Mesenchymal stem cell (in vitro differentiated cells and primary cell): ENCODE measurements at regions not wholly inside any gene's neighbourhood (a gene's known extent, or its start where the extent isn't known, plus 50 kb on each side); places are given as distances from the start of the nearest gene placed in this dataset.

Experiments used
- DNase-seq: peaks from one replicate; pipeline ENCODE4 v3.0.0-alpha.2; 2013
- H2AFZ ChIP-seq: one replicate; pipeline ENCODE4 v1.6.1; 2013; ENCODE audit warnings: low read depth, mild to moderate bottlenecking, control low read depth, inconsistent platforms, low read length, moderate library complexity
- H2AK5ac ChIP-seq: 2 replicates; pipeline ENCODE4 v1.6.1; 2013; ENCODE audit warnings: low read length, moderate library complexity, mild to moderate bottlenecking, inconsistent platforms; ENCODE audit not compliant: severe bottlenecking
- H2BK120ac ChIP-seq: one replicate; pipeline ENCODE4 v1.6.1; 2013; ENCODE audit warnings: low read depth, mild to moderate bottlenecking, inconsistent platforms, low read length, moderate library complexity
- H2BK12ac ChIP-seq, 2 experiments: one replicate each; pipeline ENCODE4 v1.6.1; 2013; ENCODE audit warnings: inconsistent platforms in 2 of 2, low read length in 2 of 2, mild to moderate bottlenecking in 2 of 2, moderate library complexity in 2 of 2, control low read depth in 1 of 2
- H2BK15ac ChIP-seq: one replicate; pipeline ENCODE4 v1.6.1; 2013; ENCODE audit warnings: mild to moderate bottlenecking, low read depth, inconsistent platforms; ENCODE audit not compliant: poor library complexity, severe bottlenecking
- H2BK5ac ChIP-seq: 2 replicates; pipeline ENCODE4 v1.6.1; 2013; ENCODE audit warnings: low read depth, mild to moderate bottlenecking, low read length, control low read depth, inconsistent platforms; ENCODE audit not compliant: poor library complexity, severe bottlenecking
- H3K14ac ChIP-seq, 2 experiments: one replicate each; pipeline ENCODE4 v1.6.1; 2013; ENCODE audit warnings: inconsistent platforms in 2 of 2, low read length in 2 of 2, control low read depth in 1 of 2, mild to moderate bottlenecking in 1 of 2, moderate library complexity in 1 of 2
- H3K18ac ChIP-seq, 2 experiments: one replicate each; pipeline ENCODE4 v1.6.1; 2013; ENCODE audit warnings: inconsistent platforms in 2 of 2, low read length in 2 of 2, control low read depth in 1 of 2, low read depth in 1 of 2, mild to moderate bottlenecking in 1 of 2
- H3K23ac ChIP-seq, 2 experiments: one replicate each; pipeline ENCODE4 v1.6.1; 2013; ENCODE audit warnings: inconsistent platforms in 2 of 2, low read length in 2 of 2, mild to moderate bottlenecking in 2 of 2, moderate library complexity in 2 of 2, control low read depth in 1 of 2
- H3K27ac ChIP-seq: 2 replicates; pipeline ENCODE4 v1.5.1; 2013; ENCODE audit warnings: mild to moderate bottlenecking, moderate library complexity, low read length, control low read depth, inconsistent platforms; ENCODE audit not compliant: poor library complexity, severe bottlenecking
- H3K27me3 ChIP-seq, 2 experiments: 2 replicates each; pipeline versions ENCODE4 v1.6.1 to v1.7.0; 2013; ENCODE audit warnings: low read length in 2 of 2, mild to moderate bottlenecking in 2 of 2, moderate library complexity in 2 of 2, control low read depth in 1 of 2, inconsistent platforms in 1 of 2; ENCODE audit not compliant: control insufficient read depth in 1 of 2, insufficient read depth in 1 of 2
- H3K36me3 ChIP-seq, 2 experiments: 2 replicates each; pipeline versions ENCODE4 v1.6.1 to v1.7.0; 2013; ENCODE audit warnings: low read length in 2 of 2, control low read depth in 1 of 2, inconsistent platforms in 1 of 2, low read depth in 1 of 2, mild to moderate bottlenecking in 1 of 2; ENCODE audit not compliant: insufficient read depth in 2 of 2, control insufficient read depth in 1 of 2
- H3K4ac ChIP-seq, 2 experiments: one replicate each; pipeline ENCODE4 v1.6.1; 2013; ENCODE audit warnings: inconsistent platforms in 2 of 2, low read length in 2 of 2, mild to moderate bottlenecking in 2 of 2, moderate library complexity in 2 of 2, control low read depth in 1 of 2, low read depth in 1 of 2
- H3K4me1 ChIP-seq: 2 replicates; pipeline ENCODE4 v1.6.1; 2013; ENCODE audit warnings: low read depth, low read length, control low read depth; ENCODE audit not compliant: control insufficient read depth, insufficient read depth
- H3K4me2 ChIP-seq: 2 replicates; pipeline ENCODE4 v1.6.1; 2013; ENCODE audit warnings: low read length, mild to moderate bottlenecking, inconsistent platforms; ENCODE audit not compliant: poor library complexity, severe bottlenecking
- H3K4me3 ChIP-seq, 2 experiments: 2 replicates each; pipeline versions ENCODE4 v1.5.1 to v1.7.0; 2013; ENCODE audit warnings: low read length in 2 of 2, mild to moderate bottlenecking in 2 of 2, control low read depth in 1 of 2, low read depth in 1 of 2; ENCODE audit not compliant: insufficient read depth in 1 of 2
- H3K79me1 ChIP-seq: replicated peaks from 2 replicates; pipeline ENCODE4 v1.6.1; 2013; ENCODE audit warnings: mild to moderate bottlenecking, control low read depth, low read length, inconsistent platforms; ENCODE audit not compliant: poor library complexity, severe bottlenecking
- H3K9ac ChIP-seq: 2 replicates; pipeline ENCODE4 v1.7.0; 2013; ENCODE audit warnings: mild to moderate bottlenecking, low read length, moderate library complexity
- H3K9me3 ChIP-seq: 2 replicates; pipeline ENCODE4 v1.7.0; 2013; ENCODE audit warnings: mild to moderate bottlenecking, low read length; ENCODE audit not compliant: control insufficient read depth
- H4K8ac ChIP-seq: one replicate; pipeline ENCODE4 v1.6.1; 2013; ENCODE audit warnings: inconsistent platforms, mild to moderate bottlenecking, low read length, moderate library complexity
- H4K91ac ChIP-seq: one replicate; pipeline ENCODE4 v1.6.1; 2013; ENCODE audit warnings: mild to moderate bottlenecking, low read length, inconsistent platforms
- WGBS: methylation state at CpG from one replicate; pipeline ENCODE4 v1.1.7; 2013; ENCODE audit warnings: mixed read lengths; 5-methylcytosine and 5-hydroxymethylcytosine counted together

GRCh38 chr3:23075496-23075895 is 127.6 kb upstream of the UBE2E2 start:
- no peaks in the 10 kb centered on the region for H3K36me3 ChIP-seq
- H3K18ac ChIP-seq, result no peak overlapping the region
- no peak for DNase-seq
- no peak overlapping the region for H2AFZ ChIP-seq
- H3K4me3 ChIP-seq, result no peak overlapping the region
- H2BK15ac ChIP-seq, result no peak overlapping the region
- H2BK5ac ChIP-seq, result no peak overlapping the region
- H3K14ac ChIP-seq, result no peak overlapping the region
- H3K23ac ChIP-seq, result no peak overlapping the region
- H4K91ac ChIP-seq, result no peak overlapping the region
- H2AK5ac ChIP-seq, result no peak overlapping the region
- no peaks in the 10 kb centered on the region for H3K9me3 ChIP-seq
- H3K27ac ChIP-seq, result no peak overlapping the region
- H3K27me3 ChIP-seq, result peaks cover 0 to 4% of the 10 kb centered on the region in 2 experiments
- H3K79me1 ChIP-seq, result no peaks in the 10 kb centered on the region
- no peak overlapping the region for H3K4me2 ChIP-seq
- WGBS, result 95% methylated on average over 2 of the region's 2 CpGs
- H3K4ac ChIP-seq, result no peak overlapping the region
- no peak overlapping the region for H2BK12ac ChIP-seq
- H3K9ac ChIP-seq, result no peak overlapping the region
- H3K4me1 ChIP-seq, result peaks cover 1% of the 10 kb centered on the region
- no peak overlapping the region for H4K8ac ChIP-seq
- H2BK120ac ChIP-seq, result no peak overlapping the region

- Histone ChIP-seq H2AFZ (no peak overlapping the region), H3K23ac (no peak overlapping the region), H4K91ac (no peak overlapping the region), H2BK12ac (no peak overlapping the region), H3K27ac (no peak overlapping the region), H2AK5ac (no peak overlapping the region), H3K9me3 (no peaks in the 10 kb centered on the region), H3K4me3 (no peak overlapping the region), H3K36me3 (no peaks in the 10 kb centered on the region), H3K4me1 (peaks cover 1% of the 10 kb centered on the region), H2BK120ac (no peak overlapping the region), H3K14ac (no peak overlapping the region), H3K27me3 (peaks cover 0 to 4% of the 10 kb centered on the region in 2 experiments), H3K4ac (no peak overlapping the region), H3K4me2 (no peak overlapping the region), H2BK5ac (no peak overlapping the region), H2BK15ac (no peak overlapping the region), H4K8ac (no peak overlapping the region), H3K9ac (no peak overlapping the region), H3K18ac (no peak overlapping the region), H3K79me1 (no peaks in the 10 kb centered on the region)
- 69% methylated on average over 2 of the region's 2 CpGs for WGBS
- DNase-seq, result no peak
Measured at GRCh38 chr3:23076437-23076836, 126.7 kb upstream of the UBE2E2 start.

GRCh38 chr3:23077126-23077525 is 126.0 kb upstream of the UBE2E2 start:
- WGBS, result 72% methylated on average over 4 of the region's 4 CpGs
- H4K8ac ChIP-seq, result no peak overlapping the region
- H3K36me3 ChIP-seq, result no peaks in the 10 kb centered on the region
- H3K79me1 ChIP-seq, result no peaks in the 10 kb centered on the region
- H2BK12ac ChIP-seq, result no peak overlapping the region
- H4K91ac ChIP-seq, result no peak overlapping the region
- no peaks in the 10 kb centered on the region for H3K27me3 ChIP-seq
- no peak for DNase-seq
- H3K9me3 ChIP-seq, result no peaks in the 10 kb centered on the region
- H3K18ac ChIP-seq, result no peak overlapping the region
- H3K4ac ChIP-seq, result no peak overlapping the region
- no peak overlapping the region for H3K9ac ChIP-seq
- no peak overlapping the region for H2BK120ac ChIP-seq
- H2BK15ac ChIP-seq, result no peak overlapping the region
- no peak overlapping the region for H2BK5ac ChIP-seq
- no peak overlapping the region for H2AFZ ChIP-seq
- H3K23ac ChIP-seq, result no peak overlapping the region
- no peak overlapping the region for H3K27ac ChIP-seq
- no peak overlapping the region for H3K14ac ChIP-seq
- H3K4me1 ChIP-seq, result peaks cover 1% of the 10 kb centered on the region
- no peak overlapping the region for H3K4me3 ChIP-seq
- H3K4me2 ChIP-seq, result no peak overlapping the region
- H2AK5ac ChIP-seq, result no peak overlapping the region

GRCh38 chr3:23078735-23079134 is 124.4 kb upstream of the UBE2E2 start:
- no peak overlapping the region for H3K18ac ChIP-seq
- no peak overlapping the region for H3K27ac ChIP-seq
- H4K91ac ChIP-seq, result no peak overlapping the region
- H3K14ac ChIP-seq, result no peak overlapping the region
- H2AFZ ChIP-seq, result no peak overlapping the region
- DNase-seq, result no peak
- H2BK120ac ChIP-seq, result no peak overlapping the region
- H3K4ac ChIP-seq, result no peak overlapping the region
- H2BK12ac ChIP-seq, result no peak overlapping the region
- no peak overlapping the region for H3K23ac ChIP-seq
- no peaks in the 10 kb centered on the region for H3K27me3 ChIP-seq
- no peak overlapping the region for H3K4me2 ChIP-seq
- H2BK5ac ChIP-seq, result no peak overlapping the region
- H2AK5ac ChIP-seq, result no peak overlapping the region
- no peak overlapping the region for H2BK15ac ChIP-seq
- H3K4me1 ChIP-seq, result peaks cover 1% of the 10 kb centered on the region
- H4K8ac ChIP-seq, result no peak overlapping the region
- H3K4me3 ChIP-seq, result no peak overlapping the region
- 89% methylated on average over 3 of the region's 6 CpGs for WGBS
- H3K9me3 ChIP-seq, result no peaks in the 10 kb centered on the region
- no peaks in the 10 kb centered on the region for H3K36me3 ChIP-seq
- no peak overlapping the region for H3K9ac ChIP-seq
- H3K79me1 ChIP-seq, result no peaks in the 10 kb centered on the region
